ENCODE measurements at regions not wholly inside any gene's neighbourhood (a gene's known extent, or its start where the extent isn't known, plus 50 kb on each side); places are given as distances from the start of the nearest gene placed in this dataset.

DNA sequence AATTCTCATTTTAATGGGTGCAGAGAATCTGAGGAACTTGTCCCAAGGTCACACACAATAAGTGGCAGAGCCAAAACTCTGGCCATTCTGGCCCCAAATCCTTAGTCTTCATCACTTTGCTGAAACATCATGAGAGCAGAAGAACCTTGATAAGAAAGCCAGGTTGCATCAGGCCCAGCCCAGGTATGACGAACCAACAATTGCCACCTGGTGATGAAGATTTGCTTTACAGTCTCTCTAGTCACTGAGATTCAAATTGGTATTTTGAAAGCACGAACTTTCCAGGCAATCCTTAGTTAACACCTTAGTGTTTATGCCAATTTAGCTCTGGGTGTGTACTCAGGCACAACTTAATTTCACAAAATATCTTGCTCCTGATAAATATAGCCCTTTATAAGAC is 502.7 kb upstream of the HTR2A start:
- no peak for TF ChIP-seq POLR2A (IDR thresholded peaks at IDR 0.05)
- TF ChIP-seq, protein P1, sequence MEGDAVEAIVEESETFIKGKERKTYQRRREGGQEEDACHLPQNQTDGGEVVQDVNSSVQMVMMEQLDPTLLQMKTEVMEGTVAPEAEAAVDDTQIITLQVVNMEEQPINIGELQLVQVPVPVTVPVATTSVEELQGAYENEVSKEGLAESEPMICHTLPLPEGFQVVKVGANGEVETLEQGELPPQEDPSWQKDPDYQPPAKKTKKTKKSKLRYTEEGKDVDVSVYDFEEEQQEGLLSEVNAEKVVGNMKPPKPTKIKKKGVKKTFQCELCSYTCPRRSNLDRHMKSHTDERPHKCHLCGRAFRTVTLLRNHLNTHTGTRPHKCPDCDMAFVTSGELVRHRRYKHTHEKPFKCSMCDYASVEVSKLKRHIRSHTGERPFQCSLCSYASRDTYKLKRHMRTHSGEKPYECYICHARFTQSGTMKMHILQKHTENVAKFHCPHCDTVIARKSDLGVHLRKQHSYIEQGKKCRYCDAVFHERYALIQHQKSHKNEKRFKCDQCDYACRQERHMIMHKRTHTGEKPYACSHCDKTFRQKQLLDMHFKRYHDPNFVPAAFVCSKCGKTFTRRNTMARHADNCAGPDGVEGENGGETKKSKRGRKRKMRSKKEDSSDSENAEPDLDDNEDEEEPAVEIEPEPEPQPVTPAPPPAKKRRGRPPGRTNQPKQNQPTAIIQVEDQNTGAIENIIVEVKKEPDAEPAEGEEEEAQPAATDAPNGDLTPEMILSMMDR (IDR thresholded peaks at IDR 0.05): no peak
